ENCODE measurements at regions not wholly inside any gene's neighbourhood (a gene's known extent, or its start where the extent isn't known, plus 50 kb on each side); places are given as distances from the start of the nearest gene placed in this dataset.

- DNase-seq (ENCODE audit: low spot score): no peak
Measured at GRCh38 chr16:72324578-72324977, 152.6 kb upstream of the PMFBP1 start.

- no peak for DNase-seq (ENCODE audit: low spot score)
Measured at GRCh38 chr16:72317446-72317845, 145.5 kb upstream of the PMFBP1 start.

GRCh38 chr16:72313903-72314302 is 141.9 kb upstream of the PMFBP1 start:
- no peak for DNase-seq (ENCODE audit: low spot score)

- peak; percentile 20 for DNase-seq (ENCODE audit: low spot score)
Measured at GRCh38 chr16:72312828-72313227, 140.9 kb upstream of the PMFBP1 start.

GRCh38 chr16:72311426-72311825 is 139.5 kb upstream of the PMFBP1 start:
- no peak for DNase-seq (ENCODE audit: low spot score)

- DNase-seq (ENCODE audit: low spot score): no peak
Measured at GRCh38 chr16:72309001-72309400, 137.0 kb upstream of the PMFBP1 start.

- no peak for DNase-seq (ENCODE audit: low spot score)
Measured at GRCh38 chr16:72308396-72308795, 136.4 kb upstream of the PMFBP1 start.

- no peak for DNase-seq (ENCODE audit: low spot score)
Measured at GRCh38 chr16:72302332-72302731, 130.4 kb upstream of the PMFBP1 start.

GRCh38 chr16:72301523-72302236 is 129.7 kb upstream of the PMFBP1 start:
- no peak for DNase-seq (ENCODE audit: low spot score)

GRCh38 chr16:72300892-72301291 is 128.9 kb upstream of the PMFBP1 start:
- no peak for DNase-seq (ENCODE audit: low spot score)

GRCh38 chr16:72299684-72300243 is 127.8 kb upstream of the PMFBP1 start:
- no peak for DNase-seq (ENCODE audit: low spot score)

- DNase-seq (ENCODE audit: low spot score): no peak
Measured at GRCh38 chr16:72298961-72299360, 127.0 kb upstream of the PMFBP1 start.

GRCh38 chr16:72295914-72296313 is 124.0 kb upstream of the PMFBP1 start:
- no peak for DNase-seq (ENCODE audit: low spot score)

GRCh38 chr16:72291531-72291981 is 119.6 kb upstream of the PMFBP1 start:
- no peak for DNase-seq (ENCODE audit: low spot score)

- no peak for DNase-seq (ENCODE audit: low spot score)
Measured at GRCh38 chr16:72291121-72291520, 119.2 kb upstream of the PMFBP1 start.

GRCh38 chr16:72287649-72288048 is 115.7 kb upstream of the PMFBP1 start:
- no peak for DNase-seq (ENCODE audit: low spot score)

- no peak for DNase-seq (ENCODE audit: low spot score)
Measured at GRCh38 chr16:72286936-72287620, 115.1 kb upstream of the PMFBP1 start.

- no peak for DNase-seq (ENCODE audit: low spot score)
Measured at GRCh38 chr16:72285728-72286127, 113.8 kb upstream of the PMFBP1 start.

GRCh38 chr16:72285324-72285723 is 113.4 kb upstream of the PMFBP1 start:
- no peak for DNase-seq (ENCODE audit: low spot score)

GRCh38 chr16:72284042-72284789 is 112.3 kb upstream of the PMFBP1 start:
- no peak for DNase-seq (ENCODE audit: low spot score)

GRCh38 chr16:72282362-72282761 is 110.4 kb upstream of the PMFBP1 start:
- no peak for DNase-seq (ENCODE audit: low spot score)

- DNase-seq (ENCODE audit: low spot score): no peak
Measured at GRCh38 chr16:72278301-72278700, 106.3 kb upstream of the PMFBP1 start.

- no peak for DNase-seq (ENCODE audit: low spot score)
Measured at GRCh38 chr16:72277749-72278148, 105.8 kb upstream of the PMFBP1 start.

All from pons (tissue), 1 donor.